ENCODE measurements at regions not wholly inside any gene's neighbourhood (a gene's known extent, or its start where the extent isn't known, plus 50 kb on each side); places are given as distances from the start of the nearest gene placed in this dataset.
A peak's percentile ranks its signal among the peaks of the same experiment; 100 is the strongest.

- intact Hi-C loops (cut with DNase I; ENCODE audit: low total_unique reads) = loop anchor here (5.0 to 10.0 kb wide), 2 partner anchors 207 to 545 kb away; no protein-coding TSS in a partner anchor
- no peaks in the 10 kb centered on the region for H3K36me3 ChIP-seq
- peak overlapping the region in 1 of 8 donors; percentile 43 for H3K27ac ChIP-seq
- DNase-seq = no peak
- no peaks in the 10 kb centered on the region for H3K9me3 ChIP-seq
- TF ChIP-seq CTCF (IDR thresholded peaks at IDR 0.05 in 8 of 11, conservative IDR thresholded peaks at IDR 0.05 in 3 of 11) (no peak), POLR2A (IDR thresholded peaks at IDR 0.05) (no peak), POLR2AphosphoS5 (IDR thresholded peaks at IDR 0.05) (no peak)
- no peak overlapping the region for H3K4me3 ChIP-seq
- WGBS, 5 donors = 55 to 71% (median 63%) methylated on average over 4 of the region's 4 CpGs
- H3K4me1 ChIP-seq = peaks cover 0 to 21% (median 5%) of the 10 kb centered on the region in 6 donors
- no peaks in the 10 kb centered on the region for H3K27me3 ChIP-seq (replicated peaks in 1 of 7)
Observed at GRCh38 chr10:60649485-60650377, 128.5 kb upstream of the CDK1 start.

DNA sequence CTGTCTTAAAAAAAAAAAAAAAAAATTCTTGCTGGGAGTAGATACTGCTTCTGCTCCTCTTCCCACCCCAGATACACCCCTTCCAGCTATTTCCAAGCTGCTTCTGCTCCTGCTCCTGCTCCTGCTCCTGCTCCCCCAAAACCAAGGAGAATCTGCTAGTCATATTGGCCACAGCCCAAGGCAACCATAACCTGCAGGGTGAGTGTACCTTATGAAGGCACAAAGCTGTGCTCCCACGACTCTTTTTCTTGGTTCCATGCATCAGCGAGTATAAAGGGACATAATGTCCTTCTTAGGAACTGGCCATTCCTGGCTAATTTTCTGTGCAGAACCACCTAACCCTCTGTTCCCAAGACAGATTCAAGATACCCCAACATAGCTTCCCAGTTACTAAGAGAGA, 129.5 kb upstream of the CDK1 start:
- 86 to 95% (median 91%) methylated on average over 2 of the region's 2 CpGs for WGBS, 5 donors
- intact Hi-C loops (cut with DNase I; ENCODE audit: low total_unique reads) = loop anchor here (5.0 to 10.0 kb wide), 2 partner anchors 206 to 544 kb away; no protein-coding TSS in a partner anchor
- H3K36me3 ChIP-seq = no peaks in the 10 kb centered on the region

DNA sequence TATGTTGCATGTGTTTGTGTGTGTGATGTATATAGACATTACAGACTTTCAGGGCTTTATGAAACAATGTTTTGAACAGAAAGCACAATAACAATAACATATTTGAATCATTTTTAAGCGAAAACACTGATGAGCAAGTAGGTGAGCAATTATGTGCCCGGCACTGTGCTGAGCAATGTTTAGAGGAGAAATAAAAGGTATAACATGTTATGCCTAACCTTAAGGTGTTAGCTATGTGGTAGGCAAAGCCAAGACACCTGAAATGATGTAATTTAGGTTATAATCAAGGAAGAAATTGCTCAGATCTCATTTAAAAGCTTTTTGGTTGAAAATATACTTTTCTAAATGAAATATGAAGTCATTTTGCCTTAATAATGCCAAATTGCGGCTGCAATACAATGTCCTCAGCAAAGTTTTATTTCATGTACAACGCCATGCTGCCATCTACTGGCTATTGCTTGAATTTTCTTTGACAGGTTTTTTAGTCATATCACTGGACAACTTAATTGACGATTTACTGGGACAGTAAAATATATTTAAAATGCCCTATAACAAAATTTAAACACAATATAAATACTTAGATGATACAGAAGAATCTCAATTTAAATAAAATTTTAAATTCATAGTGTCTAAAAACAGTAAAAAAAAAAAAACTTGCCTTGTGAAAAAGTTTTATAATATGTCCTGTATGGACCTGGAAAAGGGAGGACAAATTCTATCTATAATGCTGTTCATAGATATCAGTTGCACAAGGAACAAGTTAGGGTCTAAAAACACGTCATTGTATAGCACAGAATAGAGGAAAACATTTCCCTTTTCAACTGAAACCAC, 131.1 kb upstream of the CDK1 start:
- intact Hi-C loops (cut with DNase I; ENCODE audit: low total_unique reads) = loop anchor here (5.0 to 10.0 kb wide), 2 partner anchors 205 to 542 kb away; no protein-coding TSS in a partner anchor
- TF ChIP-seq POLR2A (IDR thresholded peaks at IDR 0.05) = no peak
- peak; percentile 31 to 76 (median 71) for TF ChIP-seq CTCF (IDR thresholded peaks at IDR 0.05 in 8 of 11, conservative IDR thresholded peaks at IDR 0.05 in 3 of 11)
- no peaks in the 10 kb centered on the region for H3K27me3 ChIP-seq (replicated peaks in 1 of 7)
- no peaks in the 10 kb centered on the region for H3K9me3 ChIP-seq
- 20 to 28% (median 23%) methylated on average over 6 of the region's 6 CpGs for WGBS, 5 donors
- no peak for DNase-seq
- H3K27ac ChIP-seq = no peak overlapping the region
- no peak overlapping the region for H3K4me3 ChIP-seq
- H3K4me1 ChIP-seq = peaks cover 0 to 21% (median 5%) of the 10 kb centered on the region in 6 donors
- H3K36me3 ChIP-seq = no peaks in the 10 kb centered on the region

More for the DNA sequence above, 129.5 kb upstream of the CDK1 start:
- H3K27me3 ChIP-seq (replicated peaks in 1 of 7) = no peaks in the 10 kb centered on the region
- H3K9me3 ChIP-seq = no peaks in the 10 kb centered on the region
- no peak for DNase-seq
- H3K27ac ChIP-seq = no peak overlapping the region
- TF ChIP-seq POLR2A (IDR thresholded peaks at IDR 0.05) (no peak), CTCF (IDR thresholded peaks at IDR 0.05 in 8 of 11, conservative IDR thresholded peaks at IDR 0.05 in 3 of 11) (no peak), POLR2AphosphoS5 (IDR thresholded peaks at IDR 0.05) (no peak)
- H3K4me1 ChIP-seq = peaks cover 0 to 21% (median 5%) of the 10 kb centered on the region in 6 donors
- H3K4me3 ChIP-seq = no peak overlapping the region

All from spleen (tissue), 11 donors.